ENCODE measurements at regions not wholly inside any gene's neighbourhood (a gene's known extent, or its start where the extent isn't known, plus 50 kb on each side); places are given as distances from the start of the nearest gene placed in this dataset.

DNA sequence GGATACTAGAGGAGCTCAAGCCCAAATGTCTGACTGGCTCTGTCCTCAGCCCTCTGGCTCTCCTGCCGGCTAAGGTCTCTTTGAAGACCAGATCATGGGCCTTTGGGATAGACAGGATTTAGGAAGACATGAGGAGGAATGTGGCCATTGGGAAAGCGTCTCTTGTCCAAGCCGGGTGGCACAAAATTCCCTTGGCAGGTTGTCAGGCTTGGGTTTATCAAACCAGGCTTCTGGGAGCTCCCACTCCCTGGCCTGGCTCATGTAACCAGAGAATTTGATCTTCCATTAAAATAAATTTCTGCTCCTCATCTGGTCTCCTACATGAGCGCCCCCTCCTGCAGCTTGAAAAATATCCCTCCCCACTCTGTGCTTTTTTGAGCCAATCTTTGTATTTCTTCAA is 71.1 kb downstream of the IRX3 start:
- no peak for TF ChIP-seq CTCF (IDR thresholded peaks at IDR 0.05)
- TF ChIP-seq POLR2A (IDR thresholded peaks at IDR 0.05), result no peak
